Ectodermal cell (in vitro differentiated cells): ENCODE measurements at regions not wholly inside any gene's neighbourhood (a gene's known extent, or its start where the extent isn't known, plus 50 kb on each side); places are given as distances from the start of the nearest gene placed in this dataset.

Experiments used
- H3K27ac ChIP-seq: 2 replicates; pipeline ENCODE4 v1.7.0; 2013; ENCODE audit warnings: mild to moderate bottlenecking, low read depth, low read length; ENCODE audit not compliant: insufficient read depth, poor library complexity, severe bottlenecking
- H3K27me3 ChIP-seq: 2 replicates; pipeline ENCODE4 v1.7.0; 2013; ENCODE audit warnings: mild to moderate bottlenecking, low read length; ENCODE audit not compliant: insufficient read depth, control insufficient read depth, poor library complexity, severe bottlenecking
- H3K36me3 ChIP-seq: one replicate; pipeline ENCODE4 v1.7.0; 2013; ENCODE audit warnings: low read length; ENCODE audit not compliant: control insufficient read depth, insufficient read depth
- H3K4me1 ChIP-seq: one replicate; pipeline ENCODE4 v1.7.0; 2013; ENCODE audit warnings: low read length; ENCODE audit not compliant: control insufficient read depth, insufficient read depth
- H3K4me3 ChIP-seq: 2 replicates; pipeline ENCODE4 v1.7.0; 2013; ENCODE audit warnings: low read depth, low read length, control low read depth; ENCODE audit not compliant: insufficient read depth
- H3K9me3 ChIP-seq: 2 replicates; pipeline ENCODE4 v1.7.0; 2013; ENCODE audit warnings: mild to moderate bottlenecking, low read length, moderate library complexity; ENCODE audit not compliant: control insufficient read depth
- WGBS, 2 experiments: methylation state at CpG; one replicate each; pipeline ENCODE4 v1.1.7; 2013; ENCODE audit warnings: missing lambda C conversion rate in 2 of 2; 5-methylcytosine and 5-hydroxymethylcytosine counted together

GRCh38 chr15:46854564-46854963, 862.7 kb upstream of the SEMA6D start:
- H3K4me1 ChIP-seq, result no peaks in the 10 kb centered on the region
- no peak overlapping the region for H3K27ac ChIP-seq
- H3K9me3 ChIP-seq, result no peaks in the 10 kb centered on the region
- no peaks in the 10 kb centered on the region for H3K27me3 ChIP-seq
- no peaks in the 10 kb centered on the region for H3K36me3 ChIP-seq
- no peak overlapping the region for H3K4me3 ChIP-seq

- Histone ChIP-seq H3K4me3 (no peak overlapping the region), H3K4me1 (no peaks in the 10 kb centered on the region), H3K27ac (no peak overlapping the region), H3K36me3 (no peaks in the 10 kb centered on the region), H3K9me3 (no peaks in the 10 kb centered on the region), H3K27me3 (no peaks in the 10 kb centered on the region)
- WGBS, 2 experiments, result 96 to 100% methylated on average over 1 of the region's 1 CpG
Observed at GRCh38 chr15:46855388-46855787, 861.9 kb upstream of the SEMA6D start.

DNA sequence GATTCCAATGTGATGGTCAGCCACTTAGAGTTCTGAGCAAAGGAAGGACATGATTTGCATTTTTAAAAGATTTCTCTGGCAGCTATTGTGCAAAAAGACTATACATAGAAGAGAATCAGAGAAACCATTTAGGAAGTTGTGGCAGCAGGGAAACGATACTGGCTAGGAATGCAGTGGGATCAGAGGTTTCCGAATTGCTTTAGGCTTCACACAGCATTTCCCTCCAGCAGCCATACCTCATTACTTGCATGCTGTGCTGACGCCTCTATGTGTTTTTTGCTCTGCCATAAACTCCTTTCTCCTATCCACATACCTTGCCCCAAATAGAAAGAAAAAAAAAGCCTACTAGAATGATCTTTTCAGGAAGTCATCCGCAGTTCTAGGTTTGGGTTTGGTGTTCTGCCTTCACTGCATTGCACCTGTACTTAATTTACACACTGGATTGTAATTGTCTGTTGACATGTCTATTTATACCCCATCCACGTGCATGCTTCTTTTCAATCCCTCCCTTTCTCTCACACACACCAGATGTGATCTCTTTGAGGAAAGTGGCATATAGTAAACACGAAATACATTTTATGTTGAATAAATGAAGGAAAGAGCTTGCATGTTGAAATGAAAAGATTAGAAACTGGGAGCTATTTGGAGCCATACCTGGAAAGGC, 860.3 kb upstream of the SEMA6D start:
- Histone ChIP-seq H3K27ac (no peak overlapping the region), H3K9me3 (no peaks in the 10 kb centered on the region), H3K4me1 (no peaks in the 10 kb centered on the region), H3K27me3 (no peaks in the 10 kb centered on the region), H3K36me3 (no peaks in the 10 kb centered on the region), H3K4me3 (no peak overlapping the region)
- 84 to 85% methylated on average over 4 to 5 of the region's 6 CpGs for WGBS, 2 experiments

GRCh38 chr15:46858150-46858549, 859.2 kb upstream of the SEMA6D start:
- Histone ChIP-seq H3K4me3 (no peak overlapping the region), H3K27me3 (no peaks in the 10 kb centered on the region), H3K27ac (no peak overlapping the region), H3K9me3 (no peaks in the 10 kb centered on the region), H3K36me3 (no peaks in the 10 kb centered on the region), H3K4me1 (no peaks in the 10 kb centered on the region)
- 86 to 91% methylated on average over 3 of the region's 3 CpGs for WGBS, 2 experiments

GRCh38 chr15:46861796-46862195, 855.5 kb upstream of the SEMA6D start:
- 95 to 96% methylated on average over 2 of the region's 2 CpGs for WGBS, 2 experiments
- no peaks in the 10 kb centered on the region for H3K4me1 ChIP-seq
- H3K9me3 ChIP-seq, result no peaks in the 10 kb centered on the region
- H3K27me3 ChIP-seq, result no peaks in the 10 kb centered on the region
- no peaks in the 10 kb centered on the region for H3K36me3 ChIP-seq
- no peak overlapping the region for H3K4me3 ChIP-seq
- no peak overlapping the region for H3K27ac ChIP-seq

GRCh38 chr15:46865155-46865554, 852.1 kb upstream of the SEMA6D start:
- no peaks in the 10 kb centered on the region for H3K36me3 ChIP-seq
- H3K27me3 ChIP-seq, result no peaks in the 10 kb centered on the region
- H3K4me1 ChIP-seq, result no peaks in the 10 kb centered on the region
- H3K4me3 ChIP-seq, result no peak overlapping the region
- 87 to 90% methylated on average over 6 of the region's 6 CpGs for WGBS, 2 experiments
- H3K27ac ChIP-seq, result no peak overlapping the region
- H3K9me3 ChIP-seq, result no peaks in the 10 kb centered on the region

- 76 to 79% methylated on average over 3 of the region's 5 CpGs for WGBS, 2 experiments
- Histone ChIP-seq H3K36me3 (no peaks in the 10 kb centered on the region), H3K9me3 (no peaks in the 10 kb centered on the region), H3K27ac (no peak overlapping the region), H3K4me3 (no peak overlapping the region), H3K4me1 (peaks cover 4% of the 10 kb centered on the region), H3K27me3 (no peaks in the 10 kb centered on the region)
Observed at GRCh38 chr15:46872286-46872980, 844.9 kb upstream of the SEMA6D start.

- 85 to 88% methylated on average over 1 to 2 of the region's 2 CpGs for WGBS, 2 experiments
- Histone ChIP-seq H3K27me3 (no peaks in the 10 kb centered on the region), H3K27ac (no peak overlapping the region), H3K36me3 (no peaks in the 10 kb centered on the region), H3K9me3 (no peaks in the 10 kb centered on the region), H3K4me1 (peaks cover 4% of the 10 kb centered on the region), H3K4me3 (no peak overlapping the region)
Observed at GRCh38 chr15:46872981-46873330, 844.3 kb upstream of the SEMA6D start.

- Histone ChIP-seq H3K4me3 (no peak overlapping the region), H3K4me1 (no peaks in the 10 kb centered on the region), H3K9me3 (no peaks in the 10 kb centered on the region), H3K27ac (no peak overlapping the region), H3K27me3 (no peaks in the 10 kb centered on the region), H3K36me3 (no peaks in the 10 kb centered on the region)
- WGBS, 2 experiments, result 80 to 86% methylated on average over 3 to 5 of the region's 5 CpGs
Observed at GRCh38 chr15:46879032-46879770, 838.1 kb upstream of the SEMA6D start.

GRCh38 chr15:46880791-46881190, 836.5 kb upstream of the SEMA6D start:
- Histone ChIP-seq H3K27ac (no peak overlapping the region), H3K36me3 (no peaks in the 10 kb centered on the region), H3K4me1 (no peaks in the 10 kb centered on the region), H3K27me3 (no peaks in the 10 kb centered on the region), H3K4me3 (no peak overlapping the region), H3K9me3 (no peaks in the 10 kb centered on the region)
- WGBS, 2 experiments, result 96 to 100% methylated on average over 2 of the region's 2 CpGs
